SU-DHL-6 (cell line): ENCODE measurements at regions not wholly inside any gene's neighbourhood (a gene's known extent, or its start where the extent isn't known, plus 50 kb on each side); places are given as distances from the start of the nearest gene placed in this dataset.

Experiments
- H2AFZ ChIP-seq: fragments of 200-600 bp; sonication (generic); 2 replicates; pipeline ENCODE4 v1.6.1; 2014; ENCODE audit warnings: low read depth, mild to moderate bottlenecking, moderate library complexity, mixed read lengths, antibody characterized with exemption, low read length; ENCODE audit not compliant: severe bottlenecking
- H3F3A ChIP-seq: fragments of 200-600 bp; shearing (Covaris generic); 2 replicates; pipeline ENCODE4 v1.6.0; 2016; ENCODE audit warnings: antibody characterized with exemption, mild to moderate bottlenecking; ENCODE audit not compliant: insufficient read depth
- H3K27ac ChIP-seq: fragments of 200-600 bp; sonication (generic); 2 replicates; pipeline ENCODE4 v1.5.1; 2016; ENCODE audit warnings: low read depth, mild to moderate bottlenecking, low read length, moderate library complexity, mixed read lengths
- H3K27me3 ChIP-seq: fragments of 200-600 bp; sonication (generic), shearing (Covaris generic); 2 replicates; pipeline ENCODE4 v1.6.0; 2014; ENCODE audit warnings: mild to moderate bottlenecking, low read length
- H3K36me3 ChIP-seq: fragments of 200-600 bp; sonication (generic); 2 replicates; pipeline ENCODE4 v1.6.1; 2014; ENCODE audit warnings: mild to moderate bottlenecking, low read length, mixed read lengths
- H3K4me2 ChIP-seq: fragments of 300-600, 200-600 bp; shearing (Covaris generic), sonication (generic); 2 replicates; pipeline ENCODE4 v1.6.0; 2014; ENCODE audit warnings: low read length, low read depth, mild to moderate bottlenecking; ENCODE audit not compliant: poor library complexity, severe bottlenecking
- H3K4me3 ChIP-seq: fragments of 200-600 bp; sonication (generic); 2 replicates; pipeline ENCODE4 v1.5.1; 2014; ENCODE audit warnings: antibody characterized with exemption, low read length, mild to moderate bottlenecking, mixed read lengths; ENCODE audit not compliant: insufficient read depth, poor library complexity, severe bottlenecking
- H3K79me2 ChIP-seq: fragments of 200-600 bp; sonication (generic); 2 replicates; pipeline ENCODE4 v1.6.1; 2014; ENCODE audit warnings: mild to moderate bottlenecking, low read length, moderate library complexity; ENCODE audit not compliant: insufficient read depth
- H3K9ac ChIP-seq: fragments of 200-600 bp; sonication (generic); 2 replicates; pipeline ENCODE4 v1.7.0; 2014; ENCODE audit warnings: mild to moderate bottlenecking, low read length
- H3K9me2 ChIP-seq: fragments of 200-600 bp; sonication (generic); replicated peaks from 2 replicates; pipeline ENCODE4 v1.6.1; 2014; ENCODE audit warnings: low read length; ENCODE audit not compliant: insufficient read depth
- H3K9me3 ChIP-seq: fragments of 200-600 bp; sonication (generic); 2 replicates; pipeline ENCODE4 v1.6.1; 2014; ENCODE audit warnings: low read length, mixed read lengths; ENCODE audit not compliant: insufficient read depth
- H4K20me1 ChIP-seq: fragments of 200-600 bp; sonication (generic); 2 replicates; pipeline ENCODE4 v1.6.1; 2014; ENCODE audit warnings: low read depth, mild to moderate bottlenecking, antibody characterized with exemption, low read length, moderate library complexity, mixed read lengths
- CTCF ChIP-seq: fragments of 200-600 bp; sonication (generic); IDR thresholded peaks from one replicate; pipeline ENCODE4 v1.5.1; 2017; ENCODE audit warnings: antibody characterized with exemption, mild to moderate bottlenecking, low read length, moderate library complexity; ENCODE audit not compliant: insufficient read depth, poor library complexity, severe bottlenecking
- EZH2phosphoT487 ChIP-seq: fragments of 200-600 bp; sonication (generic), shearing (Covaris generic); conservative IDR thresholded peaks from 2 replicates; pipeline ENCODE4 v1.6.1; 2018; ENCODE audit warnings: mild to moderate bottlenecking, antibody characterized with exemption, low read length, moderate library complexity, mixed read lengths

GRCh38 chr4:11768251-11768972, 339.7 kb upstream of the HS3ST1 start:
- Histone ChIP-seq H4K20me1 (no peaks in the 10 kb centered on the region), H3K9ac (no peak overlapping the region), H3K9me2 (no peaks in the 10 kb centered on the region), H2AFZ (no peak overlapping the region), H3K27ac (no peak overlapping the region), H3K4me2 (no peak overlapping the region), H3K4me3 (no peak overlapping the region), H3K36me3 (no peaks in the 10 kb centered on the region), H3F3A (no peaks in the 10 kb centered on the region), H3K27me3 (no peaks in the 10 kb centered on the region), H3K79me2 (no peaks in the 10 kb centered on the region), H3K9me3 (no peaks in the 10 kb centered on the region)
- TF ChIP-seq EZH2phosphoT487 (no peak), CTCF (no peak)

GRCh38 chr4:11765849-11766453, 337.3 kb upstream of the HS3ST1 start:
- Histone ChIP-seq H4K20me1 (no peaks in the 10 kb centered on the region), H3K4me2 (no peak overlapping the region), H3K79me2 (no peaks in the 10 kb centered on the region), H3K9ac (no peak overlapping the region), H3K27me3 (no peaks in the 10 kb centered on the region), H3K9me3 (no peaks in the 10 kb centered on the region), H3K36me3 (no peaks in the 10 kb centered on the region), H3K9me2 (no peaks in the 10 kb centered on the region), H3K4me3 (no peak overlapping the region), H3F3A (no peaks in the 10 kb centered on the region), H2AFZ (no peak overlapping the region), H3K27ac (no peak overlapping the region)
- TF ChIP-seq EZH2phosphoT487, result no peak
- TF ChIP-seq CTCF, result peak; percentile 49

- Histone ChIP-seq H3K4me3 (no peak overlapping the region), H3K79me2 (no peaks in the 10 kb centered on the region), H3F3A (no peaks in the 10 kb centered on the region), H4K20me1 (no peaks in the 10 kb centered on the region), H3K9me3 (no peaks in the 10 kb centered on the region), H3K9ac (no peak overlapping the region), H3K27me3 (no peaks in the 10 kb centered on the region), H3K4me2 (no peak overlapping the region), H3K27ac (no peak overlapping the region), H2AFZ (no peak overlapping the region), H3K9me2 (no peaks in the 10 kb centered on the region), H3K36me3 (no peaks in the 10 kb centered on the region)
- no peak for TF ChIP-seq EZH2phosphoT487
- no peak for TF ChIP-seq CTCF
Observed at GRCh38 chr4:11748164-11748872, 319.6 kb upstream of the HS3ST1 start.
